Stimulated activated CD4-positive, alpha-beta T cell treated with anti-CD3 and anti-CD28 coated beads, Interleukin-12 subunit alpha, Interleukin-12 subunit beta, amount 100 ng/mL, for 48 hours (primary cell): ENCODE measurements at regions not wholly inside any gene's neighbourhood (a gene's known extent, or its start where the extent isn't known, plus 50 kb on each side); places are given as distances from the start of the nearest gene placed in this dataset.
"Not testable (repeated sequence)": the region's sequence is repeated elsewhere in the genome, so short reads cannot be mapped to it uniquely, and the experiment has no call there.

ENCODE experiments used
- DNase-seq, 3 donors: peaks; one replicate each; pipeline ENCODE4 v3.0.0-alpha.2; 2020; ENCODE audit warnings: low read depth in 2 of 3, low spot score in 1 of 3

DNA sequence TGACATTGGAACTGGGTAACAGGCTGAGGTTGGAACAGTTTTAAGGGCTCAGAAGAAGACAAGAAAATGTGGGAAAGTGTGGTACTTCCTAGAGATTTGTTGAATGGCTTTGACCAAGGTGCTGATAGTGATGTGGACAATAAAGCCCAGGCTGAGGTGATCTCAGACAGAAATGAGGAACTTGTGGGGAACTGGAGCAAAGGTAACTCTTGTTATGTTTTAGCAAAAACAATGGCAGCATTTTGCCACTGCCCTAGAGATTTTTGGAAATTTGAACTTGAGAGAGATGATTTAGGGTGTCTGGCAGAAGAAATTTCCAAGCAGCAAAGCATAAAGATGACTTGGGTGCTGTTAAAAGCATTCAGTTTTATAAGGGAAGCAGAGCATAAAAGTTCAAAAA, 474.7 kb upstream of the ADGRB3 start:
- no peak for DNase-seq

DNA sequence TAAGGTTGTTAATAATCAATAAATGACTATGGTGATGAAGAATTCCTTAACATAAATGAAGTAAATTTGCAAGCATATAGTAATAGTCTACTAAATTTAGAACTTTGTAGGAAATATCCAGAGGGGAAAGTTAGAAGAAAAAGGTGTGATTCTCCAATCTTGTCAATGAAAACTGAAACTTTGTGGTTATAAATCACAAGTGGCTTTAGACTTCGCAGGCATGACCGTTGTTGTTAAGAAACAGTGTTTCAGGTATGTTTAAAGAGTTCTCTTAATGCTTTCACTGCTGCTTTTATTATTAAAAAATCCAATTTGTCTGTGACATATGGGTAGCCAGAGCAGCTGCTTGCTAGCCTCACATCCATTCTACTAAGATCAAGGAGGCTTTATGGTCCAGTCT, 475.6 kb upstream of the ADGRB3 start:
- DNase-seq, result no peak

DNA sequence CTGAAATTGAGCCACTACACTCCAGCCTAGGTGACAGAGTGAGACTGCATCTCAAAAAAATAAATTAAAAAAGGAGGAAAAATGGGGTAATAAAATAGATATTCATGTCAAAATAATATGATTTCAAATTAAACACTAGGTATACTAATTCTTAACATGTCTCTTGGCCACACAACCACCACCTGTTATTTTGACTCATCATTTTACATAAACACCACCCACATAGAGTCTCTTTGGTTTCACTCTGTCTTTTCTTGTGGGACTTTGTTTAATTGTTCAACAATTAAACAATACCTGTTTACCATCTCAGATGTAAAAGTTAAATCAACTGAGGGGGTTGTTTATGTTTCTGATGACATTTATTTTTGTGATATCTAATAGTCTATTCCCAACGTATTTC, 476.8 kb upstream of the ADGRB3 start:
- DNase-seq, result no peak

DNA sequence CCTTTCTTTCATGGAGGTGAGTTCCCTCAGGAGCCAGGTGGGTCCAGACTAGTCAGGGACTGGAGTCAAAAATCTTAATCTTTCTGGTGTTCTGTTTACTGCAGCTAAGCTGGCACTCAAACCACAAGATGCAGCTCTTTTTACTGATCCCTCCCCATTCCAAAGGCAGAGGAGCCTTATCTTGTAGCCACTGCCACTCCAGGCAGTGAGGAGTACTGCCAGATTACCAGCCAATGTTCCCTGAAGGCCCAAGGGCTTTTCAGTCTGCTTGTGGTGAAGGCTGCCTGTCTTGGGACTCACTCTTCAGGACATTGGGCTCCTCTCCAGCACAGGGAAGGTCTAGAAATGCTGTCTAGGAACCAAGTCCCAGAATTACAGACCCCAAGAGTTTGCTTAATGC, 490.4 kb upstream of the ADGRB3 start:
- no peak for DNase-seq

DNA sequence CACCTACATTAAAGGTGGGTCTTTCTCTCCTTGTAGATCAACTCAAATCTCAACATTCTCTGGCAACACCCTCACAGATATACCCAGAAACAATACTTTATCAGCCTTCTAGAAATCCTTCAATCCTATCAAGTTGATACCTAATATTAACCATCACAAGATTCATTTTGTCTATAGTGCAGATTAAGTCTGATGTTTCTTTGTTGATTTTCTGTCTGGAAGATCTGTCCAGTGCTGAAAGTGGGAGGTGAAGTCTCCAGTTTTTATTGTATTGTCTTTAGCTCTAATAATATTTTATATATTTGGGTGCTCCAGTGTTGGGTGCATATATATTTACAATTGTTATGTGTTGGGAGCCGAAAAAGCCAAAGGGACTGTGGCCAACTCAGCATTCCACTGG, 493.9 kb upstream of the ADGRB3 start:
- no peak for DNase-seq

DNA sequence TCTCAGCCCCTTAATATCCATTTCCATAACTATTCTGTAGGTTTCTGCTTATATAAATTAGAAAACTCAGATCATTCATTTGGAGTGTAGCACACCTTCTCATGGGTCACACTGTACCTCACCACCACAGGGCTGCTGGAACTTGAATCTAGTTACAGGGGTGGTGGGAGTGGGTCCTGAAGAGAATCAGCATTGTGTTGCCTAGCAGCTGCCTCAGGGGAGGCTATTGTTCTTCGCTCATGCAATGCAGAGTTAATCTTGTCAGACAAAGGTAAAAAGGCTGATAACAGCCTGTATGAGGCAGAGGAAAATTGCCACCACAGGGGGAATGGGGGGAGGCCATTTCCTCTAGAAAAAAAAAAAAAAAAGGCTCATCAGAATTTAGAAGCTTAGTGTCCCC, 496.0 kb upstream of the ADGRB3 start:
- no peak for DNase-seq

DNA sequence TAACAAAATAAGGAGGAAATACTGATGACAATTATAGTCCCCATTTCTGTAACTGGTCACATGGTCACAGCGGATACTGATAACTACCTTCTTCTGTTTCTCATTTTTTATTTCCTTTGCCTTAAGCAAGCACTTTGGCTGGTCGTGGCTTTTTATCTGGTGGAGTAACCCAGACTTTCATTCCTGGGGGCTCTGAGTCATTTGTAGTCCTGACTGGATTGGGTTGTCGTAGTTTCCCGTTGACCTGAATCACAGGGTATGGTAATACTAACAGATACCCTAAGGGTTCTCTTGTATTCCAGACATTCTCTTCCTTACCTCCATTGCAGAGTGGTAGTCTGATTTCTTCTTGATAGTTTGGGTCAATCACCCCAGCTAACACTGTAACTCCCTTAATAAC, 500.3 kb upstream of the ADGRB3 start:
- no peak for DNase-seq

DNA sequence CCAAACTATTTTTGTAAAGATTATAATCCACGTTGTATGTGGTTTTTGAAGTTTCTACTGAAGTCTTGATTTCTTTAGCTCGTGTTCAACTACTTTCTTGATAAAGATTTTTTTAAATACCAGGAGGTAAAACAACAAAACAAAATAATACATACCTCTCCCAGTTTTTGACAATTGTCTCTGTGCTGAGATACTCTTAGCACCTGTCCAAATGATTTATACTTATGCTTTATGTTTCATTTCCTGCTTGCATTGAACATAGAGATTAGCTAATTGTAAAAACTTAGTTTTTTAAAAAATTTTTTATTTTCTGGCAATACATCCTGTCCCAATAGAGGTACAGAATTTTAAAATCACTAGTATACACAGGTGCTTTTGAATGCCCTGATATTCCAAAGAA, 506.9 kb upstream of the ADGRB3 start:
- no peak for DNase-seq

DNA sequence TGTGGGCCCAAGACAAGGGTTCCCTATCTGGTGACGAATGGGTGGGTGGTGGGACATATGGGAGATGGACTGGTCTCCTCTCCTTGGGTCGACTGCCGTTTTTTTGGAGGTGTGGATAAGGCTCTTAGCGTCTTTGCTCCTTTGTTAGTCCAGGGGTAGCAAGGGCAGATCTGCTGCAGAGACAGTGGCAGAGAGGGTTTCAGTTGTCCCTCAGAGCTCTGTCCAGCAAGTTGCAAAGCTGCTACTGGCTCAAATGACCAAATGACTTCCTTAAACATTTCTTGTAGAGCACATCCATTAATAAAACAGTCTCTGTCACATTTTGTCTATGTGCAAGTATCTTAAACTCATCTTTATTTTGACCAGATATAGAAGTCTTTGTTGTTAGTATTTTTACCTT, 508.0 kb upstream of the ADGRB3 start:
- no peak for DNase-seq

DNA sequence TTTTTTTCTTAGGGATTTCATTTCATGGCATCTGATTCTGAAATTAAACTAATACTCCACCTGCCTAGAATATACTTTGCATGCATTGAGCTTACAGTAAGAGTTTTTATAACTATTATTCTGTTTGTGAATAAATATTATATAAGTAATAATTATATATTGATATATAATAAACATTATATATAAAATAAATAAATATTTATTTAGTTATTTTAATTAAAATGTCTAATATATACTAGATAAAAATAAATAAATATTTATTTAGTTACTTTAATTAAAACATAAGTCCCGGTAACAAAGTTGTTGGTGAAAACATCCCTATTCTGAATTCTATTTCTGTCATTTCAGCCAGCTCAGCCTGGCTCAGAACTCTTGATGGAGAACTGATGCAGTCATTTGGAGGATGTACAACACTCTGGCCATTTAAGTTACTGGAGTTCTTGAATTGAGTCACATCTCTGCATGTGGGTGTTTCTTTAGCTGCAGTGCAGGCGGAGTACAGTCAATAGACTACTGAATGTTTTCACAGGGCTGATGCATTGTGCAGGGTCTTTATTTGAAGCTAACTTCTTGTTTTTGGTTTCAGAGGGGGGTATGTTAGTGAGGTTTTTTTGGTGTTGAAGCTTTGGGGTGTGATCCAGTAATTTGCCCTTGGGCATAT, 508.9 kb upstream of the ADGRB3 start:
- DNase-seq, result no peak

DNA sequence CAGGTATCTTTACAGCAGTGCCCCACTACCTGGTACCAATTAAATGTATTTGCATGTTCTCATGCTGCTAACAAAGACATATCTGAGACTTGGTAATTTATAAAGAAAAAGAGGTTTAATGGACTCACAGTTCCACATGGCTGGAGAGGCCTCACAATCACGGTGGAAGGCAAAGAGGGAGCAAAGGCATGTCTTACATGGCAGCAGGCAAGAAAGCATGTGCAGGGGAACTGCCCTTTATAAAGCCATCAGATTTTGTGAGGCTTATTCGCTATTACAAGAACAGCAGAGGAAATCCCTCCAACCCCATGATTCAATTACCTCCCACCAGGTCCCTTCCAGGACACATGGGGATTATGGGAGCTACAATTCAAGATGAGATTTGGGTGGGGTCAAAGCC, 512.1 kb upstream of the ADGRB3 start:
- not testable (repeated sequence) for DNase-seq

DNA sequence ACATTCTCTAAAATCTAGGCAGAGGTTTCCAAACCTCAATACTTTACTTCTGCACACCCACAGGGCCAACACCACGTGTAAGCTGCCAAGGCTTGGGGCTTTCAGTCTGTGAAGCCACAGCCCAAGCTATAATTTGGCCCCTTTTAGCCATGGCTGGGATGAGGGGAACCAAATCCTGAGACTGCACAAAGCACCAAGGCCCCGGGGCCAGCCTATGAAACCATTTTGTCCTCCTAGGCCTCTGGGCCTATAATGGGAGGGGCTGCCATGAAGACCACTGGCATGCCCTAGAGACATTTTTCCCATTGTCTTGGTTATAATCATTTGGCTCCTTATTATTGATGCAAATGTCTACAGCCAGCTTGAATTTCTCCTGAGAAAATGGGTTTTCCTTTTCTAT, 513.0 kb upstream of the ADGRB3 start:
- no peak for DNase-seq

DNA sequence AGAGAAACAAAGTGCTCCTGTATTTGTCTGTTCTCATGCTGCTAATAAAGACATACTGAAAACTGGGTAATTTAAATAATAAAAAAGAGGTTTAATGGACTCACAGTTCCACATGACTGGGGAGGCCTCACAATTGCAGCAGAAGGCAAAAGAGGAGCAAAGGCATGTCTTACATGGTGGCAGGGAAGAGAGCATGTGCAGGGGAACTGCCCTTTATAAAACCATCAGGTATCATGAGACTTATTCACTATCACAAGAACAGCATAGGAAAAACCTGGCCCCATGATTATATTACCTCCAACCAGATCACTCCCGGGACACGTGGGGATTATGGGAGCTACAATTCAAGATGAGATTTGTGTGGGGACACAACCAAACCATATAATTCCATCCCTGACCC, 514.1 kb upstream of the ADGRB3 start:
- not testable (repeated sequence) for DNase-seq

DNA sequence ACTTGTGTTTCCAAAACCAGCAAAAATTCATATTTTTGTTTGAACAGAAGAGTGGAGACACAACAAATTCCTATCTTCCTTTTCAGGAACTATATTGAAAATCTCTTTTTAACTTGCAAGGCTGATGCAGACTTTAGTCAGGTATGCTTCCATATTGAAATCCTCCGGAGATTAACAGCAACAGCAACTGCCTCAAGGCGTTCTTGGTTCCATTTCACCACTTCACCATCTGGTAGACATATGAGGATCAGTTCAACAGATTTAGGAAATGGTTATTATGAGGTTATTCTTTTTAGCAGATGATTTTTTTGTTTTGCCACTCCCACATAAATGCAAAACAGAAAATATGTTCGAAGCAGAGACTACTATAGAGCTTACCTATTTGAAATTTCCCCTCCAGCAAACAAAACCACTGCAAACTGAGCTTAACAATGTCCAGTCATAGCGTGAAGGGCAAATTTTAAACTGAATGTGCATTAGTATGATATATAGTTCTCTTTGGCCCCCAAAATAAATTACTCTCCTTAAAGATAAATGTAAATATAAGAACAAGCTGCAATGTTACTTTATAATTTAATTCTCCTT, 520.5 kb upstream of the ADGRB3 start:
- no peak for DNase-seq

DNA sequence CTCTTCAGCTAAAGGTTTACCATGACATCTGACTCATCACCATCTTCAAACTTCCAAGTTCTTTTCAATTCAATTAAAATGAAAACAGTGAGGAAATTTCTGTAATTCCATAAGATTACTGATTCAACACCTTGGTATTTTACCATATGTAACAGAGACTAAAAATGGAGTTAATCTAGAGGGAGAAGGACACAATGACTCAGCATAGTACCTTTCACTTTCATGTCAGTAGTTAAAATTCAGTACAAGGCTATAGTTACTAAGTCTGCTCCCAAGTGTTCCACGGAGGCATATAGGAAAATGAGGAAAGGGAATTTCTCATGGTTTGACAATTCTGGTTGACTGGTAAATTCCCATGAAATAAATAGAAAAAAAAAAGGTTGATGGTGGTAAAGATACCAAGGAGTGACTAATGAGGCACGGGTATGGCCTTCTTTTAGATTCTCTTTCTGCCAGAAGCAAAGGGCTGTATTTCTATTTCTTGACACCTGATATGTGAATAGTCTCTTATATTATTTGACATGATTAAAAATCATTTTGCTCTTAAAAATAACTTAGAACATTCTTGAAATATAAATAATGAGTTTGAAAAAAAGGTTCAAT, 526.7 kb upstream of the ADGRB3 start:
- no peak for DNase-seq

DNA sequence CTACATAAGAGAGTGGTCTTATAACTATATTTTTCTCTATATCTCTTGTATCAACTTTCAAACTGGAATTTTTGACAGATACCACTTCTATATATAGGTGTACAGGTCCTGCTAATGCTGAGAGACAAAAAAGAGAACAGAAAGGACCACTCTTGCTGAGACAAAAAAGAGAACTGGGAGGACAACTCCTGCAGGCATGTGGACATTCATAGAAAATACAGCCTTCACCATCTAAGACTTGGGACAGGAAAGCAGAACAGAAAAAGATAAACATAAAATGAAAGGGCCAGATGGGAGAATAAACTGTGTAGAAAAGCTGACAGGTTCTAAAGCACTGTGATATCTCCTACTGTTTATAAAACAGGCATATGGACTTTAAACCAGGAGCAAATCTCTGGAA, 541.0 kb upstream of the ADGRB3 start:
- DNase-seq, result no peak

DNA sequence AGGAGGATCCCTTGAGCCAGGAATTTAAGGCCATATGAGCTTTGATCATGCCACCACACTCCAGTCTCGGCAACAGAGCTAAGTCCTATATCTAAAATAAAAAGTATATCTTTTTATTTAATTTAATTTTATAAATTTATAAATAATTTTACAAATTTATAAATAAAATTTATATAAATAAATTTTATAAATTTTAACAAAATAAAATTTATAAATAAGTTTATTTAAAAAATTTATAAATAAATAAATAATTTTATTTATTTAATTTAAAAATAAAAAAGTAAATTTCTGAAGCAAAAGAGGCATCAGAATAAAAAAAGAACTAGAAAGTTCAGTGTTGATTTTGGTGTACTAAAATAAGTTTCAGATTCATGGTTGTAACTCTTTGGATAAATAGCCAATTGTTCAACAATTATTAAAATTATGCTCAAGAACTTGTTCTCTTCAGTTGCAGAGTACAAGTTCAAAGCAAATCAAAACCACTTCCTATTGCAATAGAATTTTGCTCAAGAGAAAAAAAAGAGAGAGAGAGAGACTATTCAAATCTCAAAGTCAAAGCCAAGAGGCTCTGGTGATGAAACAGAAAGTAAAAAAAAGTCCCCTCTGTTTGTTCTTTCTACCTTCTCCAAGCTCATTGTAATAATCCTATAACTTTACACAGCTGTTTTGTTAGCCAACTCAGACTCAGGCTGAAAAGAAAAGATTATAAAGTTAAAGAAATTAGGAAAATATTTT, 547.5 kb upstream of the ADGRB3 start:
- no peak for DNase-seq

DNA sequence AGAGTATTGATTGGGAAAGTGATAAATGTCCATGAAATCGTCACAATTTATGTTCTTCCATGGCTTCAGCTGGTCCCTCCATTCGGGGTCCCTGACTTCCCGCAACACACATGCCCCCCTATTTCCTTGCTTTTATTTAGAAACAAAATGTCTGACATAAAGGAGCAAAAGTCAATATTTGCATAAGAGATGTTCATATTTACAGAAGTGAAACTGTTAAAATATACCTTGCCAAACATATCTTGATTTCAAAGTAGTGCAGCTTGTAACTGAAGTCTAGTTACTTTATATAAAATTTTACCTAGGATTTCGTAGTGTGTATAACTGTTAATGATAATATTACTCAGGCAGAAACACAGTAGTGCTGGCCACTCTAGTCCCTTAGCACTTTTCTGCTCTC, 548.9 kb upstream of the ADGRB3 start:
- no peak for DNase-seq

DNA sequence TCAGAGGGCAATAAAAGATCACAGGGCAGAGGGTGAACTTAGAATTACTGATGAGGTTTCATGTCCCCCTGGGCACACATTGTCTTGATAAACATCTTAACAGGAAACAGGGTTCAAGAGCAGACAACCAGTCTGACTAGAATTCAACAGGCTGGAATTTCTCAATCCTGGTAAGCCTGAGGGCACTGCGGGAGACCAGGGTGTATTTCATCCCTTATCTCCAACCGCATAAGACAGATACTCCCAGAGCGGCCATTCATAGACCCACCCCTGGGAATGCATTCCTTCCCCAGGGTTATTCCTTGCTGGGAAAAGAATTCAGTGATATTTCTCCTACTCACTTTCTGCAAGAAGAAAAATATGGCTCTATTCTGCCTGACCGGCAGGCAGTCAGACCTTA, 549.5 kb upstream of the ADGRB3 start:
- not testable (repeated sequence) for DNase-seq

DNA sequence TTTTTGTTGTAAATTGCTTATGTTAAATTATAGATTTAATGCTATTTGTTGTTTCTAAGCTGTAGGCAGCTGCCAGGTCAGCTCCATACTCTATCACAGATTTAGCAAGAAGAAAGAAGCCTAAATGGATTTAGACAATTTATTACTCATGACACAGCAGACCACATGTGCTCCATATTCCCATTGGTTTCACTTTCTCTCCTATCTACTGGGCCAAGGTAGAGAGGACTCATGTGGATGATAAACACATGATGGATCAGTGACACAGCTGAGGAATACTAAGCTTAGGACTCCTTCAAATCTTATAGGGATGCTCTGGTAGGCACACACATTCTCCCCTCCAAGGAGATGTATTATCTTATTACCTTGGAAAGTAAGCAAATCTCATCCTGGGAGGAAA, 553.0 kb upstream of the ADGRB3 start:
- DNase-seq, result no peak

DNA sequence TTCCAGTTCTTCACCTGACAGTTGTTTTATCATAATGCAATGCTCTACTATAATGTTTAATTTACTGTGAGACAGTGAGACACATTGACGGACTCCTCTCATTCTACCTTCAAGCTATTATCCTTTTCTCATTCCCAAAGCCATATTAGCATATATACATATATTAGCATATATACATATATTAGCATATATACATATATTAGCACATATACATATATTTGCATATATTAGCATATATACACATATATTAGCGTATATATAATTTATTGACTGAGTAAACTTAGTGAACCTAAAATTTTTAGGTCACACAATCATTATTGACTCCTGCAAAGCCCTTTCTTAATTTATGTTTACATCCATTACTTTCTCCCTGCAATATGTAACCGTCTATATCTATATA, 555.0 kb upstream of the ADGRB3 start:
- no peak for DNase-seq

DNA sequence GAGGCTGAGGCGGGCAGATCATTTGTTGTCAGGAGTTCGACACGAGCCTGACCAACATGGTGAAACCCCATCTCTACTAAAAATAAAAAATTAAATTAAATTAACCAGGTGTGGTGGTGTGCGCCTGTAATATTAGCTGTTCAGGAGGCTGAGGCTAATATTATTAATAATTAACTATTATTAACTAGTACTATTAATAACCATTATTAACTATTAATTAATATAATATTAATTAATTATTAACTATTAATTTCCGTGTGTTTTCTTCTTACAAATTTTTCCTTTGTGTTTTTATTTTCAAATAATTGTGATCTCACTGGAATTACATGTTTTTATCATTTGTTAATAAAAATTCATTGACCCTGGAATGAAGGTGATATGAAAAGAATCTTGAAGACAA, 557.4 kb upstream of the ADGRB3 start:
- no peak for DNase-seq
